GM12891 (cell line): ENCODE measurements at regions not wholly inside any gene's neighbourhood (a gene's known extent, or its start where the extent isn't known, plus 50 kb on each side); places are given as distances from the start of the nearest gene placed in this dataset.

Experiments used
- PAX5 ChIP-seq: IDR thresholded peaks from 2 replicates; pipeline ENCODE4 v1.6.1; 2011; ENCODE audit warnings: low read length, moderate library complexity, mild to moderate bottlenecking; ENCODE audit not compliant: insufficient read depth, severe bottlenecking
- POLR2A ChIP-seq: IDR thresholded peaks from 2 replicates; pipeline ENCODE4 v1.6.1; 2011; ENCODE audit warnings: low read depth, low read length, control low read depth

- no peak for TF ChIP-seq POLR2A
- TF ChIP-seq PAX5: no peak
Observed at GRCh38 chr10:52627279-52627678, 145.3 kb downstream of the MBL2 start.
